MM.1S (cell line): ENCODE measurements at regions not wholly inside any gene's neighbourhood (a gene's known extent, or its start where the extent isn't known, plus 50 kb on each side); places are given as distances from the start of the nearest gene placed in this dataset.

Experiments
- CTCF ChIP-seq: fragments of 300-600 bp; sonication (generic); IDR thresholded peaks from 2 replicates; pipeline ENCODE4 v1.5.1; 2016; ENCODE audit warnings: antibody characterized with exemption, low read length, mixed read lengths
- EZH2 ChIP-seq: fragments of 300-600 bp; sonication (generic); optimal IDR thresholded peaks from 2 replicates; pipeline ENCODE3; 2017; ENCODE audit warnings: low read depth, mild to moderate bottlenecking, antibody characterized with exemption, low read length, mixed read lengths
- EZH2phosphoT487 ChIP-seq: fragments of 300-600 bp; sonication (generic); IDR thresholded peaks from 2 replicates; pipeline ENCODE4 v1.6.1; 2018; ENCODE audit warnings: antibody characterized with exemption, low read length

GRCh38 chr13:44046428-44046827 is 166.7 kb downstream of the LACC1 start:
- TF ChIP-seq EZH2 (no peak), EZH2phosphoT487 (no peak), CTCF (no peak)
